HG03575 (cell line): ENCODE measurements at regions not wholly inside any gene's neighbourhood (a gene's known extent, or its start where the extent isn't known, plus 50 kb on each side); places are given as distances from the start of the nearest gene placed in this dataset.

Source experiments
- ATAC-seq: cut with Tn5 transposase; IDR thresholded peaks from one replicate; pipeline ENCODE4 v1.9.1; 2021; ENCODE audit not compliant: unreplicated experiment, insufficient number of reproducible peaks, low FRiP score; ENCODE audit errors: extremely low read depth

GRCh38 chr1:63147783-63148182 is 174.6 kb upstream of the FOXD3 start:
- no peak for ATAC-seq

GRCh38 chr1:63148825-63149645 is 173.3 kb upstream of the FOXD3 start:
- no peak for ATAC-seq

GRCh38 chr1:63152572-63152971 is 169.8 kb upstream of the FOXD3 start:
- no peak for ATAC-seq

GRCh38 chr1:63155437-63155836 is 166.9 kb upstream of the FOXD3 start:
- ATAC-seq, result no peak

DNA sequence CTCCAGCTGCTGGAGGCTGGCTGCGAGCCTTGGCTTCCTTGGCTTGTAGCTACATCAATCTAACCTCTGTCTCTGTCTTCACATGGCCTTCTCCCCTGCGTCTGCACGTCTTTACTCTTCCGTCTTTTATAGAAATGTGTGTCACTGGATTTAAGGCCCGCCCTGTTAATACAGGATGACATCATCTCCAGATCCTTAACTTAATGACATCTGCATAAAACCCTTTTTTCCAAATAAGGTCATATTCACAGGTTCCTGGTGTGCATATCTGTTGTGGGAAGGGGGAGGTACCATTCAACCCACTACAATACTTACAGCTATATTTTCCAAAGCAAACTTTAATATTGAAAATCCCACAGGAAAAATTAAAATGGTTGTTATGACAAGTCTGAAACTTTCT is 165.3 kb upstream of the FOXD3 start:
- ATAC-seq, result no peak

GRCh38 chr1:63169057-63169456 is 153.3 kb upstream of the FOXD3 start:
- no peak for ATAC-seq

DNA sequence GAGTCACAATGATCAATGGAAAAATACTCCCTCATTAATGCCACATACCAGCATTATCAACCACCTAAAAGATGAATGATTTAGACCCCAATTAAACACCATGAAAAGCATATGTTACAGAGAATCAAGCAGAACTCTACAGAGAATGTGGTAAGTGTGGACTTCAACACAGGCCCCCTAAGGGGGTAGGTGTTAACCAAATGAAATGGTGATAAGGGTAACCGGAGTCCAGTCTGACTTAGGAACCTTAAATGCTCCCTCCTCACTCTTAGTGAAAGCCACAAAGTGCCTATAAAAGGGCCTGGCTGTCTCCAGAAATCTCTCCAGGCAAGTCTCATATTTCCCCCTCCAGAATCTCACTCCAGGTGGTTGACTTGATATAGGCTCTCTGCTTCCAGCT is 149.2 kb upstream of the FOXD3 start:
- ATAC-seq, result no peak

- ATAC-seq, result no peak
Measured at GRCh38 chr1:63189677-63190076, 132.7 kb upstream of the FOXD3 start.

DNA sequence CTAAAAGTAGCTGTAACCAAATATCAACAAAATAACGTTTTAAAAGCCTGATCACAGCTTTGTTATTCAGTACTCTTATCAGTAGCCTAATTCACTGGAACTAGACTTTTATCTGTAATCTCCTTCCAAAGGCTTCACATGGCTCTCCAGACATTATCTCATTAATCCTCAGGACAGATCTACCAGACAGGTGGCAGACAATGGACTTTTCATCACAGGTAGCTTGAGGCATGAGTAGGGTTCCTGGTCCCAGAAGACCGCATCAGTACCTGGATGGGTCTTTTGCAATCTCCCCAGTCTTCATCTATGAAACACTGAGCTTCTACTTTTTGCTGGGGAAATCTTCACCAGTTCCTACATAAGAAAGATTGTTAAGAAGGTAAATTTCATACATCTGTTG is 132.2 kb upstream of the FOXD3 start:
- ATAC-seq, result no peak

DNA sequence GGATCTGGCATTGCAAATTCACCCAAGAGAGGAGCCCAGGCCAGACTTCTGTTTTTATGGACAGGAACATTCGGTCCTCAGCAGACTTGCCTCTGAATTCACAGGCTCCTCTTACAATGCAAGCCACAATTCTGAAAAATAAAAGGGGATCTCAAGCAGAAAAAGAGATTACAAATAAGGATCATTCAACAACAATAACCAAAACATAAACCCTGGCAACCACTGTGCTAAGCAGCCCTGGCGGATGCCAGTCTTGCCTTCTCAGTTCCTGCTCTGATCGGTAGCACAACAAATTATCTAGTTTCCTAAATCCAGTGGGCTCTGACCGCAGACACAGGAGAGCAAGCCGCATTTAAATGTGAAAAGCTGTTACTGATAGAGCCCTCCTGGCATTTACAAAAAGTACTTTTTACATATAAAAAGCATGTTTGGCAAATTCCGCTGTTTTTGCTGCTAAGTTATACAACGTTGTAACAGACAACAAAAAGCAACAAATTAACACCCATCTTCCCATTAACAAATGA is 123.4 kb upstream of the FOXD3 start:
- ATAC-seq, result no peak

GRCh38 chr1:63199706-63200335 is 122.5 kb upstream of the FOXD3 start:
- no peak for ATAC-seq

- ATAC-seq, result no peak
Measured at GRCh38 chr1:63200676-63201075, 121.7 kb upstream of the FOXD3 start.

DNA sequence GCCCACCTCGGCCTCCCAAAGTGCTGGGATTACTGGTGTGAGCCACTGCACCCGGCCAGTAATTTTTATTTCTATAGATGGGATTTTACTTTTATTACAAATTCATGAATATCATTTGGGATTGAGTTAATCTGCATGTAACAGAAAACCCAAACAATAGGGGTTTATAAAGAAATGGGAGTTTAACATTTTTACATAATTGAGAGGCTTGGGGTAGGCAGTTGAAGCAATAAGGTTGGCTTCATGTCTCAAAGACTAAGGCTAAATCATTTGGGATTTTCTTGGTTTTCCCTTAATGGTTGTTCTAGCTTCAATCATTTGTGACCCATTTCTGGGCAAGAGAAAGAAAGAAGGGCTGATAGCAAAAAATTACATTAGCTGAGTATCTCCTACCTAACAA is 118.7 kb upstream of the FOXD3 start:
- no peak for ATAC-seq

DNA sequence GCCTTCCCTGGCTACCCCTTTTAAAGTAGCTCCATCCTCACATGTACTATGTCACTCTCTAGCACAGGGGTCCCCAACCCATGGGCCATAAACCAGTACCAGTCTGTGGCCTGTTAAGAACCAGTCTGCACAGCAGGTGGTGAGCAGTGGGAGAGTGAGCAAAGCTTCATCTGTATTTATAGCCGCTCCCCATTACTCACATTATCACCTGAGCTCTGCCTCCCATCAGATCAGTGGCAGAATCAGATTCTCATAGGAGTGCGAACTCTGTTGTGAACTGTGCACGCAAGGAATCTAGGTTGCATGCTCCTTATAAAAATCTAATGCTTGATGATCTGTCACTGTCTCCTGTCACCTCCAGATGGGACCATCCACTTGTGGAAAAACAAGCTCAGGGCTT is 116.6 kb upstream of the FOXD3 start:
- no peak for ATAC-seq

- ATAC-seq, result no peak
Measured at GRCh38 chr1:63214553-63214952, 107.8 kb upstream of the FOXD3 start.

DNA sequence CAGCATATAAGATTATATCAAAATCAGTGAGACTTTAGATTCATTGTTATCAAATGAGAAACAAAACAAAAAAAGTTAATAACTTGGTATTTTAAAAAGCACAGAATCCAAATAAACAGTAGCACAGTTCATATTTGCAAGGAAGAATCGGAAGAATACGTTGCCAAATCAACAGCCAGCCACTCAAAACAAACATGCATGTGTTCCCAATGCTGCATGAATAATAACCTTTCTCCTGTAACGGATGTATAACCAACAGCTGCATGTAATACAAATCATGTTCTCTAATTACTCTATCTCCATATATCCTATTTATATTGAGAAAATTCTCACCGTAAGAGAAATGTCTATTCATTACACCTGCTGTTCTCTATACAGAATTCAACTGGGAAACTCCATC is 98.9 kb upstream of the FOXD3 start:
- ATAC-seq, result no peak

DNA sequence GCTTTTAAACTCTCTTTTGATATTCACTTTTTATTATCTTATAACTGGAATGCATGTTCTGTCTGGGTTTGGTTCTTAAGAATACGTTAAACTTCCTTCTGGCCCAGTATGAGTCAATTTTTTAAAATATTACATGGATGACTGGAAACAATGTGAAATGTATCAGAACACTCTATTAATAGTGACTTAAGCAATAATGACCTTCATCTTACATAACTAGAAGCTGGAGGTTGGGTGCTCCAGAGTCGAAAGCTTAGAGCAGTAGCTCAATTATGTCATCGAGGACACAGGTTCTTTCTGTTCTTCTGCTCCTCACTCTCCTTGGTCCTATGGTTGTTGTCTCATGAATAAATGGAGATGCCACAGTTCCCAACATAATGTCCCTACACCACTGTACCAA is 91.6 kb upstream of the FOXD3 start:
- ATAC-seq, result no peak

DNA sequence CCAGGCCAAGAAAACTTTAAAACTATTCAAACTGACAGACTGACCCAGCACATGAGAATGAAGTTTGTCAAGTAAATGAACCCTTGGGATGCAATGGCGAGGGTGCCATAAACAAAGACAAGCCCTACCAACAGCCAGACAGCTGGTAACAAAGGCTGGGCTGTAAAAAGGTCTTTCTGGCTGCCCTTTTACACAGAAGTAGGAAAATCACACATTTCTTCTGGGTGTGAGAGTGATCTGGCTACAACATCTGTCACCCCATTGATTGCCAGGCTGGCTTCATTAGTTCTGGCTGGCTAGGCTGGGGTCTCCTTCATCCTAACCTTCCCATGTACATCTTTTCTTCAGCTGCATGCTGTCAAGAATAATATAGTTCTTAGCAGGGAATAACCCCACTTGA is 83.6 kb upstream of the FOXD3 start:
- no peak for ATAC-seq

- no peak for ATAC-seq
Measured at GRCh38 chr1:63245186-63245585, 77.2 kb upstream of the FOXD3 start.

DNA sequence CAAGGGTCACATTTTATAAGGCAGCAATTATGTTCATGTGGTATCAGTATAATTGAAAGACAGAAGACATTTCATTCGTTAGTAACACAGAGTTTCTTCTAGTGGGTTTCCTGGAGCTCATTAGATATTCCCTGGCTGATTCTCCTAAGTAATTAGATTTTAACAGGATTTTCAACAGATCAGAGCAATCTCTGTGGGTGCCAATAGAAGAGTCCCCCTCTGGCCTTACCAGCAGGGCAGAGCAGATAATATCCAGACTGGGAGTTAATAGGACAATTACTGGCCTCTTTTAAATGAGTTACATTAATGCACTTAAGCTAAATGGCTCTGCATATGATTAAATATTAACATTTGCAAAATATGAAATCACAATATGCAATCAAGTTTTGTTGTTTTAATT is 74.2 kb upstream of the FOXD3 start:
- ATAC-seq, result no peak

- ATAC-seq, result no peak
Measured at GRCh38 chr1:63255153-63255552, 67.2 kb upstream of the FOXD3 start.
